Mesothelial cell of epicardium (in vitro differentiated cells): ENCODE measurements at regions not wholly inside any gene's neighbourhood (a gene's known extent, or its start where the extent isn't known, plus 50 kb on each side); places are given as distances from the start of the nearest gene placed in this dataset.

Source experiments
- DNase-seq, 2 experiments: peaks; one replicate each; pipeline ENCODE4 v3.0.0; 2021; ENCODE audit warnings: low spot score in 2 of 2; ENCODE audit not compliant: unreplicated experiment in 2 of 2
- H3K27ac Mint-ChIP-seq: 2 replicates; pipeline ENCODE4 v1.8.0; 2021; ENCODE audit warnings: mixed read lengths
- H3K27me3 Mint-ChIP-seq: 2 replicates; pipeline ENCODE4 v1.8.0; 2021; ENCODE audit warnings: low read depth, mixed read lengths
- H3K36me3 Mint-ChIP-seq: 2 replicates; pipeline ENCODE4 v1.8.0; 2021; ENCODE audit warnings: mixed read lengths
- H3K4me1 Mint-ChIP-seq: 2 replicates; pipeline ENCODE4 v1.8.0; 2021; ENCODE audit warnings: mixed read lengths
- H3K4me3 Mint-ChIP-seq: 2 replicates; pipeline ENCODE4 v1.8.0; 2021; ENCODE audit warnings: mild to moderate bottlenecking, moderate library complexity, mixed read lengths
- H3K9me3 Mint-ChIP-seq: 2 replicates; pipeline ENCODE4 v1.8.0; 2021; ENCODE audit warnings: mixed read lengths
- TF ChIP-seq, protein P1 (sequence below): fragments of 200-600 bp; sonication (generic); IDR thresholded peaks from one replicate; pipeline ENCODE4 v1.5.0; 2021; ENCODE audit warnings: antibody characterized with exemption; ENCODE audit not compliant: unreplicated experiment

DNA sequence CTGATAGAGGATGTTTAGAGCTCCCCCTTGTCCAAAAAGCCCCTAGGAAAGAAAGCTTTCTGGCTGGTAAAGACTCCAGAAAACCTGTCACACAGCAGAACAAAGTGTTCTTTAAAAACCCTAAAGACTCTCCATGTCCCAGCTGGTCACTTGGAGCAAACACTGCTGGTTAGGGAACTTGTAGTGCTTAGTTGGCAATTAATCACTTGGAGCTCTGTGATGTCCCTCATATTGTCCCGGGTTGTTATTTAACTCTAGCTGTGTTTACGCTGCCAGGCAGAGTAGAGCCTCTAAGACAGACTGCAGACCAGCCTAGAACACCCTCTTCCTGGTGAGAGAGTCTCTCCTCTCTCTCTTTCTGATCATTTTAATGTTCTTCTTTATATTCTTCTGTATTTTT lies 267.3 kb downstream of the BCOR start:
- H3K27me3 Mint-ChIP-seq: no peaks in the 10 kb centered on the region
- no peak overlapping the region for H3K27ac Mint-ChIP-seq

GRCh38 chrX:39832211-39832610 lies 265.5 kb downstream of the BCOR start:
- TF ChIP-seq, protein P1, sequence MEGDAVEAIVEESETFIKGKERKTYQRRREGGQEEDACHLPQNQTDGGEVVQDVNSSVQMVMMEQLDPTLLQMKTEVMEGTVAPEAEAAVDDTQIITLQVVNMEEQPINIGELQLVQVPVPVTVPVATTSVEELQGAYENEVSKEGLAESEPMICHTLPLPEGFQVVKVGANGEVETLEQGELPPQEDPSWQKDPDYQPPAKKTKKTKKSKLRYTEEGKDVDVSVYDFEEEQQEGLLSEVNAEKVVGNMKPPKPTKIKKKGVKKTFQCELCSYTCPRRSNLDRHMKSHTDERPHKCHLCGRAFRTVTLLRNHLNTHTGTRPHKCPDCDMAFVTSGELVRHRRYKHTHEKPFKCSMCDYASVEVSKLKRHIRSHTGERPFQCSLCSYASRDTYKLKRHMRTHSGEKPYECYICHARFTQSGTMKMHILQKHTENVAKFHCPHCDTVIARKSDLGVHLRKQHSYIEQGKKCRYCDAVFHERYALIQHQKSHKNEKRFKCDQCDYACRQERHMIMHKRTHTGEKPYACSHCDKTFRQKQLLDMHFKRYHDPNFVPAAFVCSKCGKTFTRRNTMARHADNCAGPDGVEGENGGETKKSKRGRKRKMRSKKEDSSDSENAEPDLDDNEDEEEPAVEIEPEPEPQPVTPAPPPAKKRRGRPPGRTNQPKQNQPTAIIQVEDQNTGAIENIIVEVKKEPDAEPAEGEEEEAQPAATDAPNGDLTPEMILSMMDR: no peak
- Mint-ChIP-seq H3K9me3 (no peaks in the 10 kb centered on the region), H3K4me1 (peaks cover 8% of the 10 kb centered on the region), H3K4me3 (no peak overlapping the region), H3K27ac (no peak overlapping the region), H3K36me3 (no peaks in the 10 kb centered on the region), H3K27me3 (no peaks in the 10 kb centered on the region)
- no peak for DNase-seq

More for the DNA sequence above, 267.3 kb downstream of the BCOR start:
- Mint-ChIP-seq H3K4me3 (no peak overlapping the region), H3K4me1 (peaks cover 17% of the 10 kb centered on the region), H3K9me3 (no peaks in the 10 kb centered on the region), H3K36me3 (no peaks in the 10 kb centered on the region)
- TF ChIP-seq, protein P1: no peak
- no peak for DNase-seq

DNA sequence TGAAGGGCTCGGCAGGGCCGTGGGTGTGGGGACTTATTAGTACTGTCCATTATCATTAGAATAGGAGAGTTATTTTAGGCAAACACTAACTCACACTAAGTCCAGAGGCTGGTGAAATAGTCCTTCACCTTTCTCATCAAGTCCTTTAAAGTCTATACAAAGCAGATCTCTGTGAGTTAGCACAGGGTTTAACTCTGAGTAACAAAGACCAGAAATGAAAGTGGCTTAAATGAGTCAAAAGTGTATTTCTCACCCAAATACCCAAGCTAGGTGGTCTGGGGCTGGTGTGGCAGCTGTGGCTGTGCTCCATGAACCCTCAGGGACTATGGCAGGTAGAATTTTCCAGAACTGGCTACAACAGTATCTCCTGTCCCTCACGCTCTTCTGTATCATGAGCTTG lies 263.2 kb downstream of the BCOR start:
- H3K4me1 Mint-ChIP-seq: no peaks in the 10 kb centered on the region
- no peak overlapping the region for H3K4me3 Mint-ChIP-seq

DNA sequence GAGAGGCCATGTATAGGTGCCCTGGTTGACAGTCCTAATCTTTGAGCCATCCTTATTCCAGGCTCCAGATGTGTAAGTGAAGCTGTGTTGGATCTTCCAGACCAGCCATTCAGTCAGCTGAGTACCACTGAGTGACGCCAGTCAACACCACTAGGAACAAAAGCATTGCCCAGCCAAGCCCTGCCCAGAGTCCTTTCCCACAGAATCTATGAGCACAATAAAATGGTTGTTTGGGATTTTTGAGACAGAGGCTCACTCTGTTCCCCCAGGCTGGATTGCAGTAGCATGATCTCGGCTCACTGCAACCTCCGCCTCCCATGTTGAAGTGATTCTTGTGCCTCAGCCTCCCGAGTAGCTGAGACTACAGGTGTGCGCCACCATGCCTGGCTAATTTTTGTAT lies 262.5 kb downstream of the BCOR start:
- no peak for DNase-seq
- no peaks in the 10 kb centered on the region for H3K4me1 Mint-ChIP-seq
- TF ChIP-seq, protein P1: no peak
- no peak overlapping the region for H3K27ac Mint-ChIP-seq
- no peaks in the 10 kb centered on the region for H3K27me3 Mint-ChIP-seq
- H3K9me3 Mint-ChIP-seq: no peaks in the 10 kb centered on the region
- H3K36me3 Mint-ChIP-seq: no peaks in the 10 kb centered on the region
- no peak overlapping the region for H3K4me3 Mint-ChIP-seq

More for the DNA sequence above, 263.2 kb downstream of the BCOR start:
- Mint-ChIP-seq H3K9me3 (no peaks in the 10 kb centered on the region), H3K36me3 (no peaks in the 10 kb centered on the region), H3K27ac (no peak overlapping the region), H3K27me3 (no peaks in the 10 kb centered on the region)
- no peak for DNase-seq
- TF ChIP-seq, protein P1: no peak

- H3K36me3 Mint-ChIP-seq: no peaks in the 10 kb centered on the region
- TF ChIP-seq, protein P1: no peak
- no peaks in the 10 kb centered on the region for H3K4me1 Mint-ChIP-seq
- no peaks in the 10 kb centered on the region for H3K27me3 Mint-ChIP-seq
- no peak overlapping the region for H3K4me3 Mint-ChIP-seq
- no peaks in the 10 kb centered on the region for H3K9me3 Mint-ChIP-seq
- DNase-seq: no peak
- H3K27ac Mint-ChIP-seq: no peak overlapping the region
These were observed 262.0 kb downstream of the BCOR start for GRCh38 chrX:39835776-39836175.

GRCh38 chrX:39836802-39837420 lies 260.8 kb downstream of the BCOR start:
- Mint-ChIP-seq H3K9me3 (no peaks in the 10 kb centered on the region), H3K27me3 (no peaks in the 10 kb centered on the region), H3K36me3 (no peaks in the 10 kb centered on the region), H3K4me1 (peaks cover 6% of the 10 kb centered on the region), H3K4me3 (no peak overlapping the region), H3K27ac (no peak overlapping the region)
- DNase-seq: no peak
- TF ChIP-seq, protein P1: no peak
